Panc1 (cell line): ENCODE measurements at regions not wholly inside any gene's neighbourhood (a gene's known extent, or its start where the extent isn't known, plus 50 kb on each side); places are given as distances from the start of the nearest gene placed in this dataset.

Source experiments
- POLR2AphosphoS5 ChIP-seq: IDR thresholded peaks from 2 replicates; pipeline ENCODE4 v1.6.1; 2012; ENCODE audit warnings: mild to moderate bottlenecking, low read depth, low read length, moderate library complexity
- SIN3A ChIP-seq: IDR thresholded peaks from 2 replicates; pipeline ENCODE4 v1.6.1; 2012; ENCODE audit warnings: low read depth, mild to moderate bottlenecking, low read length, moderate library complexity, borderline replicate concordance; ENCODE audit not compliant: insufficient read depth
- TCF7L2 ChIP-seq: IDR thresholded peaks from 2 replicates; pipeline ENCODE4 v1.6.1; 2011; ENCODE audit warnings: mild to moderate bottlenecking, low read depth, low read length, inconsistent platforms
- TF ChIP-seq, protein P1 (sequence below): fragments of 450-650 bp; IDR thresholded peaks from 2 replicates; pipeline ENCODE4 v1.5.1; 2017; ENCODE audit warnings: mild to moderate bottlenecking

DNA sequence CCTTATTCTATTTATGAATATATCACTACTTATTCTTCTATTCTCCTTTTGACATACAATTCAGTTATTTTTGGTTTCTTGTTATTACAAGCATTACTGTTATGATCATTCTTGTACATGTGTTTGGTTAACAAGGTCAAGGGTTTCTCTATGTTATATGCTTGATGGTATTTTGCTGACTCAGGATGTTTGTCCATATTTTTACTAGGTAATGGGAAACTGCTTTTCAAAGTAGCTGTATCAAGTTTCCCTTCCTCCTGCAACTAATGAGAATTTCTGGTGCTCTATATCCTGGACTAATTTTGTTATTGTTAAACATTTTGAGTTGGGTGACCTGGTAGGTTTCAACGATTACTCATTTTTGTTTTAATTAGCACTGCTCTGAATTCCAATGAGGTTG lies 841.0 kb downstream of the OTOL1 start:
- TF ChIP-seq, protein P1, sequence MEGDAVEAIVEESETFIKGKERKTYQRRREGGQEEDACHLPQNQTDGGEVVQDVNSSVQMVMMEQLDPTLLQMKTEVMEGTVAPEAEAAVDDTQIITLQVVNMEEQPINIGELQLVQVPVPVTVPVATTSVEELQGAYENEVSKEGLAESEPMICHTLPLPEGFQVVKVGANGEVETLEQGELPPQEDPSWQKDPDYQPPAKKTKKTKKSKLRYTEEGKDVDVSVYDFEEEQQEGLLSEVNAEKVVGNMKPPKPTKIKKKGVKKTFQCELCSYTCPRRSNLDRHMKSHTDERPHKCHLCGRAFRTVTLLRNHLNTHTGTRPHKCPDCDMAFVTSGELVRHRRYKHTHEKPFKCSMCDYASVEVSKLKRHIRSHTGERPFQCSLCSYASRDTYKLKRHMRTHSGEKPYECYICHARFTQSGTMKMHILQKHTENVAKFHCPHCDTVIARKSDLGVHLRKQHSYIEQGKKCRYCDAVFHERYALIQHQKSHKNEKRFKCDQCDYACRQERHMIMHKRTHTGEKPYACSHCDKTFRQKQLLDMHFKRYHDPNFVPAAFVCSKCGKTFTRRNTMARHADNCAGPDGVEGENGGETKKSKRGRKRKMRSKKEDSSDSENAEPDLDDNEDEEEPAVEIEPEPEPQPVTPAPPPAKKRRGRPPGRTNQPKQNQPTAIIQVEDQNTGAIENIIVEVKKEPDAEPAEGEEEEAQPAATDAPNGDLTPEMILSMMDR = no peak
- TF ChIP-seq TCF7L2 = no peak
- no peak for TF ChIP-seq POLR2AphosphoS5
- no peak for TF ChIP-seq SIN3A
